ENCODE measurements at regions not wholly inside any gene's neighbourhood (a gene's known extent, or its start where the extent isn't known, plus 50 kb on each side); places are given as distances from the start of the nearest gene placed in this dataset.
"Not testable (repeated sequence)": the region's sequence is repeated elsewhere in the genome, so short reads cannot be mapped to it uniquely, and the experiment has no call there.

DNA sequence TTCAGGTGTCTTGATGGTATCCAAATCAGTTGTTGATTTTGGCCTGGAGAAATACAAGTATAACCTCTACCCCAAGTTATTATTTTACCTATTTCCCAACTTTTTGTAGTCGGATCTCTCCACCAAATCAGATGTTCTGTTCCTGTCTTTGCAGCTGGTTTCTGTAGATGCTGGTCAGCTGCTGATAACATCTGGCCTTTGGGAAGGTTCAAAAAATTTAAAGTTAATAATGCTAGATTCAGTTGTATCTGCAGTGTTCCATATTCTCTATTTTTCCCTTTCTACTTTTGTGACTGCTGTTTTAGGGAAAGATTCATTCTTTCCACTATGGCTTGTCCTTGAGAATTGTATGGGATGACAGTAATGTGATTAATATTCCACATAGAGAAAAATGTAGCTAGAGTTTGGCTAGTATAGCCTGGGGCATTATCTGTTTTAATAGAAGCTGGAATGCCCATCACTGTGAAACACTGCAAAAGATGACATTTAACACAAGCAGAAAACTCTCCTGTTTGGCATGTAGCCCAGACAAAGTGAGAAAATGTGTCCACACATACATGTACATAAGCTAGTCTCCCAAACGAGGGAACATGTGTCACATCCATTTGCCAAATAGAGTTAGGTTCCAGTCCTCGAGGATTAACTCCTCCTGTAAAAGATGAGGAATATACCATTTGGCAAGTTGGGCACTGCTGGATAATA, 99.2 kb downstream of the ZNF100 start:
- H3K4me2 ChIP-seq; H3K4me1 ChIP-seq (ENCODE audit: insufficient read depth); H3K27ac ChIP-seq (ENCODE audit: low read depth); H3K4me3 Mint-ChIP-seq; H3K9me2 ChIP-seq (ENCODE audit: insufficient read depth); ATAC-seq; H4K20me1 ChIP-seq (replicated peaks; ENCODE audit: insufficient read depth); H3K27me3 Mint-ChIP-seq (ENCODE audit: insufficient read depth, low read depth, poor library complexity); H3F3A ChIP-seq (replicated peaks; ENCODE audit: low read depth); H3K79me2 ChIP-seq (replicated peaks; ENCODE audit: insufficient read depth); DNase-seq (ENCODE audit: low spot score); H2AFZ ChIP-seq; H3K4me1 Mint-ChIP-seq; H3K27ac Mint-ChIP-seq; H3K4me3 ChIP-seq; H3K27me3 ChIP-seq (ENCODE audit: insufficient read depth): not testable (repeated sequence)
- H3K36me3 Mint-ChIP-seq (ENCODE audit: low read depth): peaks cover 23% of the 10 kb centered on the region
- H3K9me3 Mint-ChIP-seq: peaks cover 56% of the 10 kb centered on the region
- H3K36me3 ChIP-seq (ENCODE audit: insufficient read depth): peaks cover 12% of the 10 kb centered on the region; the same call in 1 of the 2 replicates

DNA sequence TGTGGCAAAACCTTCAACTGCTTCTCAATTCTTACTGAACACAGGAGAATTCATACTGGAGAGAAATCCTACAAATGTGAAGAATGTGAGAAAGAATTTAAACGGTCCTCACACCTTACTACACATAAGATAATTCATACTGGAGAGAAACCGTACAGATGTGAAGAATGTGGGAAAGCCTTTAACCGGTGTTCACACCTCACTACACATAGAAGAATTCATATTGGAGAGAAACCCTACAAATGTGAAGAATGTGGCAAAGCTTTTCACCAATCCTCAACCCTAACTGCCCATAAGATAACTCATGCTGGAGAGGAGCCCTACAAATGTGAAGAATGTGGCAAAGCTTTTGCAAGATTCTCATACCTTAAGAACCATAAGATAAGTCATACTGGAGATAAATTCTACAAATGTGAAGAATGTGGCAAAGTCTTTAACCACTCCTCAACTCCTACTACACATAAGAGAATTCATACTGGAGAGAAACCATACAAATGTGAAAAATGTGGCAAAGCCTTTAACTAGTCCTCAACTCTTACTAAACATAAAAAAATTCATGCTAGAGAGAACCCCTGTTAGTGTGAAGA, 111.7 kb downstream of the ZNF100 start:
- no peak for DNase-seq (ENCODE audit: low spot score)
- peaks cover 21% of the 10 kb centered on the region for H3K36me3 Mint-ChIP-seq (ENCODE audit: low read depth)
- H3K4me3 Mint-ChIP-seq: no peak overlapping the region
- H3K27me3 ChIP-seq (ENCODE audit: insufficient read depth): no peaks in the 10 kb centered on the region
- no peaks in the 10 kb centered on the region for H3F3A ChIP-seq (replicated peaks; ENCODE audit: low read depth)
- no peak overlapping the region for H3K4me3 ChIP-seq
- H3K27ac ChIP-seq (ENCODE audit: low read depth): no peak overlapping the region
- H3K4me1 ChIP-seq (ENCODE audit: insufficient read depth): no peaks in the 10 kb centered on the region
- H3K27ac Mint-ChIP-seq: no peak overlapping the region
- H3K4me2 ChIP-seq: no peak overlapping the region
- peaks cover 2% of the 10 kb centered on the region for H3K27me3 Mint-ChIP-seq (ENCODE audit: insufficient read depth, low read depth, poor library complexity)
- H4K20me1 ChIP-seq (replicated peaks; ENCODE audit: insufficient read depth): no peaks in the 10 kb centered on the region
- no peaks in the 10 kb centered on the region for H3K9me2 ChIP-seq (ENCODE audit: insufficient read depth)
- no peaks in the 10 kb centered on the region for H3K79me2 ChIP-seq (replicated peaks; ENCODE audit: insufficient read depth)
- ATAC-seq: no peak
- H3K9me3 Mint-ChIP-seq: peaks cover 36% of the 10 kb centered on the region
- H2AFZ ChIP-seq: no peak overlapping the region
- 0 out of 2 replicates have a peak, but pooled peaks cover 4% of the 10 kb centered on the region for H3K36me3 ChIP-seq (ENCODE audit: insufficient read depth)
- no peaks in the 10 kb centered on the region for H3K4me1 Mint-ChIP-seq
- TF ChIP-seq ZNF331 (CRISPR knock-in tag; IDR thresholded peaks at IDR 0.05; ENCODE audit: low read depth) (no peak), POLR2AphosphoS5 (IDR thresholded peaks at IDR 0.05; ENCODE audit: low read depth) (no peak), CREB1 (CRISPR knock-in tag; IDR thresholded peaks at IDR 0.05; ENCODE audit: low read depth) (no peak), JUNB (IDR thresholded peaks at IDR 0.05; ENCODE audit: unreplicated experiment) (no peak), EZH2 (IDR thresholded peaks at IDR 0.05; ENCODE audit: low read depth, unreplicated experiment) (no peak), EZH2phosphoT487 (IDR thresholded peaks at IDR 0.05; ENCODE audit: unreplicated experiment) (no peak), STAT1 (IDR thresholded peaks at IDR 0.05; ENCODE audit: unreplicated experiment) (no peak), ZNF114 (CRISPR knock-in tag; IDR thresholded peaks at IDR 0.05) (no peak), NANOG (IDR thresholded peaks at IDR 0.05; ENCODE audit: borderline replicate concordance) (no peak)
- TF ChIP-seq, protein P1, sequence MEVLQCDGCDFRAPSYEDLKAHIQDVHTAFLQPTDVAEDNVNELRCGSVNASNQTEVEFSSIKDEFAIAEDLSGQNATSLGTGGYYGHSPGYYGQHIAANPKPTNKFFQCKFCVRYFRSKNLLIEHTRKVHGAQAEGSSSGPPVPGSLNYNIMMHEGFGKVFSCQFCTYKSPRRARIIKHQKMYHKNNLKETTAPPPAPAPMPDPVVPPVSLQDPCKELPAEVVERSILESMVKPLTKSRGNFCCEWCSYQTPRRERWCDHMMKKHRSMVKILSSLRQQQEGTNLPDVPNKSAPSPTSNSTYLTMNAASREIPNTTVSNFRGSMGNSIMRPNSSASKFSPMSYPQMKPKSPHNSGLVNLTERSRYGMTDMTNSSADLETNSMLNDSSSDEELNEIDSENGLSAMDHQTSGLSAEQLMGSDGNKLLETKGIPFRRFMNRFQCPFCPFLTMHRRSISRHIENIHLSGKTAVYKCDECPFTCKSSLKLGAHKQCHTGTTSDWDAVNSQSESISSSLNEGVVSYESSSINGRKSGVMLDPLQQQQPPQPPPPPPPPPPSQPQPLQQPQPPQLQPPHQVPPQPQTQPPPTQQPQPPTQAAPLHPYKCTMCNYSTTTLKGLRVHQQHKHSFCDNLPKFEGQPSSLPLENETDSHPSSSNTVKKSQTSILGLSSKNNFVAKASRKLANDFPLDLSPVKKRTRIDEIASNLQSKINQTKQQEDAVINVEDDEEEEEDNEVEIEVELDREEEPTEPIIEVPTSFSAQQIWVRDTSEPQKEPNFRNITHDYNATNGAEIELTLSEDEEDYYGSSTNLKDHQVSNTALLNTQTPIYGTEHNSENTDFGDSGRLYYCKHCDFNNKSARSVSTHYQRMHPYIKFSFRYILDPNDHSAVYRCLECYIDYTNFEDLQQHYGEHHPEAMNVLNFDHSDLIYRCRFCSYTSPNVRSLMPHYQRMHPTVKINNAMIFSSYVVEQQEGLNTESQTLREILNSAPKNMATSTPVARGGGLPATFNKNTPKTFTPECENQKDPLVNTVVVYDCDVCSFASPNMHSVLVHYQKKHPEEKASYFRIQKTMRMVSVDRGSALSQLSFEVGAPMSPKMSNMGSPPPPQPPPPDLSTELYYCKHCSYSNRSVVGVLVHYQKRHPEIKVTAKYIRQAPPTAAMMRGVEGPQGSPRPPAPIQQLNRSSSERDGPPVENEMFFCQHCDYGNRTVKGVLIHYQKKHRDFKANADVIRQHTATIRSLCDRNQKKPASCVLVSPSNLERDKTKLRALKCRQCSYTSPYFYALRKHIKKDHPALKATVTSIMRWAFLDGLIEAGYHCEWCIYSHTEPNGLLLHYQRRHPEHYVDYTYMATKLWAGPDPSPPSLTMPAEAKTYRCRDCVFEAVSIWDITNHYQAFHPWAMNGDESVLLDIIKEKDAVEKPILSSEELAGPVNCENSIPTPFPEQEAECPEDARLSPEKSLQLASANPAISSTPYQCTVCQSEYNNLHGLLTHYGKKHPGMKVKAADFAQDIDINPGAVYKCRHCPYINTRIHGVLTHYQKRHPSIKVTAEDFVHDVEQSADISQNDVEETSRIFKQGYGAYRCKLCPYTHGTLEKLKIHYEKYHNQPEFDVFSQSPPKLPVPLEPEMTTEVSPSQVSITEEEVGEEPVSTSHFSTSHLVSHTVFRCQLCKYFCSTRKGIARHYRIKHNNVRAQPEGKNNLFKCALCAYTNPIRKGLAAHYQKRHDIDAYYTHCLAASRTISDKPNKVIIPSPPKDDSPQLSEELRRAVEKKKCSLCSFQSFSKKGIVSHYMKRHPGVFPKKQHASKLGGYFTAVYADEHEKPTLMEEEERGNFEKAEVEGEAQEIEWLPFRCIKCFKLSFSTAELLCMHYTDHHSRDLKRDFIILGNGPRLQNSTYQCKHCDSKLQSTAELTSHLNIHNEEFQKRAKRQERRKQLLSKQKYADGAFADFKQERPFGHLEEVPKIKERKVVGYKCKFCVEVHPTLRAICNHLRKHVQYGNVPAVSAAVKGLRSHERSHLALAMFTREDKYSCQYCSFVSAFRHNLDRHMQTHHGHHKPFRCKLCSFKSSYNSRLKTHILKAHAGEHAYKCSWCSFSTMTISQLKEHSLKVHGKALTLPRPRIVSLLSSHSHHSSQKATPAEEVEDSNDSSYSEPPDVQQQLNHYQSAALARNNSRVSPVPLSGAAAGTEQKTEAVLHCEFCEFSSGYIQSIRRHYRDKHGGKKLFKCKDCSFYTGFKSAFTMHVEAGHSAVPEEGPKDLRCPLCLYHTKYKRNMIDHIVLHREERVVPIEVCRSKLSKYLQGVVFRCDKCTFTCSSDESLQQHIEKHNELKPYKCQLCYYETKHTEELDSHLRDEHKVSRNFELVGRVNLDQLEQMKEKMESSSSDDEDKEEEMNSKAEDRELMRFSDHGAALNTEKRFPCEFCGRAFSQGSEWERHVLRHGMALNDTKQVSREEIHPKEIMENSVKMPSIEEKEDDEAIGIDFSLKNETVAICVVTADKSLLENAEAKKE (CRISPR knock-in tag; IDR thresholded peaks at IDR 0.05): no peak
- TF ChIP-seq, protein P2, sequence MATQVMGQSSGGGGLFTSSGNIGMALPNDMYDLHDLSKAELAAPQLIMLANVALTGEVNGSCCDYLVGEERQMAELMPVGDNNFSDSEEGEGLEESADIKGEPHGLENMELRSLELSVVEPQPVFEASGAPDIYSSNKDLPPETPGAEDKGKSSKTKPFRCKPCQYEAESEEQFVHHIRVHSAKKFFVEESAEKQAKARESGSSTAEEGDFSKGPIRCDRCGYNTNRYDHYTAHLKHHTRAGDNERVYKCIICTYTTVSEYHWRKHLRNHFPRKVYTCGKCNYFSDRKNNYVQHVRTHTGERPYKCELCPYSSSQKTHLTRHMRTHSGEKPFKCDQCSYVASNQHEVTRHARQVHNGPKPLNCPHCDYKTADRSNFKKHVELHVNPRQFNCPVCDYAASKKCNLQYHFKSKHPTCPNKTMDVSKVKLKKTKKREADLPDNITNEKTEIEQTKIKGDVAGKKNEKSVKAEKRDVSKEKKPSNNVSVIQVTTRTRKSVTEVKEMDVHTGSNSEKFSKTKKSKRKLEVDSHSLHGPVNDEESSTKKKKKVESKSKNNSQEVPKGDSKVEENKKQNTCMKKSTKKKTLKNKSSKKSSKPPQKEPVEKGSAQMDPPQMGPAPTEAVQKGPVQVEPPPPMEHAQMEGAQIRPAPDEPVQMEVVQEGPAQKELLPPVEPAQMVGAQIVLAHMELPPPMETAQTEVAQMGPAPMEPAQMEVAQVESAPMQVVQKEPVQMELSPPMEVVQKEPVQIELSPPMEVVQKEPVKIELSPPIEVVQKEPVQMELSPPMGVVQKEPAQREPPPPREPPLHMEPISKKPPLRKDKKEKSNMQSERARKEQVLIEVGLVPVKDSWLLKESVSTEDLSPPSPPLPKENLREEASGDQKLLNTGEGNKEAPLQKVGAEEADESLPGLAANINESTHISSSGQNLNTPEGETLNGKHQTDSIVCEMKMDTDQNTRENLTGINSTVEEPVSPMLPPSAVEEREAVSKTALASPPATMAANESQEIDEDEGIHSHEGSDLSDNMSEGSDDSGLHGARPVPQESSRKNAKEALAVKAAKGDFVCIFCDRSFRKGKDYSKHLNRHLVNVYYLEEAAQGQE (IDR thresholded peaks at IDR 0.05; ENCODE audit: unreplicated experiment): no peak

All from GM23338 (cell line).